ENCODE measurements at regions not wholly inside any gene's neighbourhood (a gene's known extent, or its start where the extent isn't known, plus 50 kb on each side); places are given as distances from the start of the nearest gene placed in this dataset.

DNA sequence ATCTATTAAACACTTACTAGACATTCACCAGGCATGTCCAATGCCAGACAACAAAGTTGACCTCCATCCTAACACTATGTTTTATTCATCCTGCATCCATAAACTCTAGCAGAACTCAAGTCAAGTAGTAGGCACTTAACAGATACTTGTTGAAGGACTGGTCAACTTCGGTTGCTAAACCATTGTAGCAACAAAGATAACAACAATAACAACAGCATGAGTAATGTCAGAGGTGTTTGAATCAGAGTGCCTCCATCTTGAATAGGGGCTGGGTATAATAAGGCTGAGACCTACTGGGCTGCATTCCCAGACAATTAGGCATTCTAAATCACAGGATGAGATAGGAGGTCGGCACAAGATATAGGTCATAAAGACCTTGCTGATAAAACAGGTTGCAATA is 180.5 kb upstream of the ZNF462 start:
- peaks cover 34% of the 10 kb centered on the region for H3K4me1 ChIP-seq (ENCODE audit: control insufficient read depth, insufficient read depth, low read length)
- no peak overlapping the region for H3K9ac ChIP-seq (ENCODE audit: low read depth, low read length)
- H3K27me3 ChIP-seq (ENCODE audit: control insufficient read depth, insufficient read depth, low read length): no peaks in the 10 kb centered on the region
- H3K9me3 ChIP-seq (ENCODE audit: control insufficient read depth, insufficient read depth, low read length): no peaks in the 10 kb centered on the region
- H3K36me3 ChIP-seq (ENCODE audit: control insufficient read depth, insufficient read depth, low read length): no peaks in the 10 kb centered on the region
- H3K4me3 ChIP-seq (ENCODE audit: low read depth, low read length): no peak overlapping the region
- H3K27ac ChIP-seq (ENCODE audit: low read depth, low read length): no peak overlapping the region

GRCh38 chr9:106683454-106683853 is 179.5 kb upstream of the ZNF462 start:
- Histone ChIP-seq H3K9me3 (ENCODE audit: control insufficient read depth, insufficient read depth, low read length) (no peaks in the 10 kb centered on the region), H3K36me3 (ENCODE audit: control insufficient read depth, insufficient read depth, low read length) (no peaks in the 10 kb centered on the region), H3K9ac (ENCODE audit: low read depth, low read length) (no peak overlapping the region), H3K4me3 (ENCODE audit: low read depth, low read length) (no peak overlapping the region), H3K27ac (ENCODE audit: low read depth, low read length) (no peak overlapping the region), H3K4me1 (ENCODE audit: control insufficient read depth, insufficient read depth, low read length) (peaks cover 24% of the 10 kb centered on the region), H3K27me3 (ENCODE audit: control insufficient read depth, insufficient read depth, low read length) (no peaks in the 10 kb centered on the region)

DNA sequence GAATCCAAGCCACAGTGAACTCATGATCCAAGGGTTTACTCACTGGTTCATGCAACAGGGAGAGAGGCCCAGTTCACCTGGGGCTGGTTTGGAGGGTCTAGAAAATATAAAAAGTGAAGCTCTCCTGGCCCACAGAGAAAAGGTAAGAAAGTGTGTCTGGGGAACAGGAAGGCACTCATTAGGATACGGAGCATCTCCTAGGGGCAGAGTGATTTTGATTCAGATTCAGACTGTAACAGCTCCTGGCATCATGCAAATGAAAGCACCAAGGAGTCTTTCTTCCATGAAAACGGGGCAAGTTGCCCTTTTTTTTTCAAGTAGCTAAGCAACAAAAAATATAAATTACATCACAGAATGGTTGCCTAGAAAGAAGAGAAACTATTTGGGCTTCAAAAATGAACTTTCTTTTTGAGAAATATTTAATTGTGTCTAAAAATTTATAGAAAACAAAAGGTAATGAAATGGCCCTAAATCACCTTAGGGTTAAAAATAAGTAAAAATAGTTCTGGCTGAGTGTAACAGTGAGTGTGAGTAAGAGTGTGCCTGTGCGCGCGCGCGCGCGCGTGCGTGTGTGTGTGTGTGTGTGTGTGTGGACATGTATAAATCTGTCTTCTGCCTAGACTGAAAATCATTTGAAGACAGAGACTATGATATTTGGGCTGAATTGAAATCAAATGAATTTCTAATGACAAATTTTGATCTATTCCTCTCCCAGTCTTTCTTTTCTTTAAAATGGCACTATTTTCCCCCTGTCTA is 177.8 kb upstream of the ZNF462 start:
- Histone ChIP-seq H3K27ac (ENCODE audit: low read depth, low read length) (peak overlapping the region; percentile 42), H3K9me3 (ENCODE audit: control insufficient read depth, insufficient read depth, low read length) (no peaks in the 10 kb centered on the region), H3K4me1 (ENCODE audit: control insufficient read depth, insufficient read depth, low read length) (peaks cover 17% of the 10 kb centered on the region), H3K9ac (ENCODE audit: low read depth, low read length) (no peak overlapping the region), H3K36me3 (ENCODE audit: control insufficient read depth, insufficient read depth, low read length) (no peaks in the 10 kb centered on the region), H3K27me3 (ENCODE audit: control insufficient read depth, insufficient read depth, low read length) (no peaks in the 10 kb centered on the region), H3K4me3 (ENCODE audit: low read depth, low read length) (no peak overlapping the region)

- no peak overlapping the region for H3K9ac ChIP-seq (ENCODE audit: low read depth, low read length)
- no peaks in the 10 kb centered on the region for H3K9me3 ChIP-seq (ENCODE audit: control insufficient read depth, insufficient read depth, low read length)
- H3K4me1 ChIP-seq (ENCODE audit: control insufficient read depth, insufficient read depth, low read length): peaks cover 21% of the 10 kb centered on the region
- H3K36me3 ChIP-seq (ENCODE audit: control insufficient read depth, insufficient read depth, low read length): no peaks in the 10 kb centered on the region
- no peaks in the 10 kb centered on the region for H3K27me3 ChIP-seq (ENCODE audit: control insufficient read depth, insufficient read depth, low read length)
- no peak overlapping the region for H3K4me3 ChIP-seq (ENCODE audit: low read depth, low read length)
- no peak overlapping the region for H3K27ac ChIP-seq (ENCODE audit: low read depth, low read length)
Observed at GRCh38 chr9:106689089-106689488, 173.9 kb upstream of the ZNF462 start.

DNA sequence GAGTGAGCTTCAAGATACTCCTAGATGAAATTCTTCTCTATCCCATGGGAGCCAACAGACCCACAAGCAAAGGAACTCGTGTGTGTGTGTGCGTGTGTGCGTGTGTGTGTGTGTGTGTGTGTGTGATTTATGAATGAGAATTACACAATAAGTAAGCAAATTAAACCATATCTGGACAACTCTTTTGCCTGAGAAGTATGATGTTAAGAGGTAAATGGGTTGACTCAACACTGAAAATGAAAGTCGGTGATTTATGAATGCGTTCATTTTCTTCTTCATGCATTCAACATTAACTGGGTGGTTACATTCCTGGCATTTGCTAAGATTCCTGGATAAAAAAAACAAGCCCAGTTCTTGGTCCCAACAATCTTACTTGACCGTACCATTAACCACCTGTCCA is 171.3 kb upstream of the ZNF462 start:
- Histone ChIP-seq H3K27me3 (ENCODE audit: control insufficient read depth, insufficient read depth, low read length) (no peaks in the 10 kb centered on the region), H3K4me1 (ENCODE audit: control insufficient read depth, insufficient read depth, low read length) (peaks cover 5% of the 10 kb centered on the region), H3K9ac (ENCODE audit: low read depth, low read length) (no peak overlapping the region), H3K27ac (ENCODE audit: low read depth, low read length) (no peak overlapping the region), H3K9me3 (ENCODE audit: control insufficient read depth, insufficient read depth, low read length) (no peaks in the 10 kb centered on the region), H3K4me3 (ENCODE audit: low read depth, low read length) (no peak overlapping the region), H3K36me3 (ENCODE audit: control insufficient read depth, insufficient read depth, low read length) (no peaks in the 10 kb centered on the region)

DNA sequence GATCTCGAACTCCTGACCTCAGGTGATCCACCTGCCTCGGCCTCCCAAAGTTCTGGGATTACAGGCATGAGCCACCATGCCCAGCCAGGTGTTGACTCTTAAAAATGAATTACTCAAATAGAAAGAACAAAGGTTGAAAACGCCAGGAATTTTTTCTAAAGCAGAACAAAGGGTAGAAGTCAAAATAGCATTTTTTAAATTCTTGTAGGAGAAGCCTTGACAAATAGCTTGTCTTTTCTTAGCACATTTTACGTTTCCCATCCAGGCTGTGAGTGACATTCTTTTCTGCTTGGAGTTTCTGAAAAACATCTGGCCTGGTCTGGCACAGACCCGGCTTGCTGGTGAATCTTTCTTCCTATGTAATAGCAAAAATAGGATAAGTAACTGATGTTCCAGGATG is 169.4 kb upstream of the ZNF462 start:
- no peaks in the 10 kb centered on the region for H3K9me3 ChIP-seq (ENCODE audit: control insufficient read depth, insufficient read depth, low read length)
- no peak overlapping the region for H3K4me3 ChIP-seq (ENCODE audit: low read depth, low read length)
- no peak overlapping the region for H3K27ac ChIP-seq (ENCODE audit: low read depth, low read length)
- peaks cover 9% of the 10 kb centered on the region for H3K4me1 ChIP-seq (ENCODE audit: control insufficient read depth, insufficient read depth, low read length)
- no peaks in the 10 kb centered on the region for H3K36me3 ChIP-seq (ENCODE audit: control insufficient read depth, insufficient read depth, low read length)
- H3K9ac ChIP-seq (ENCODE audit: low read depth, low read length): no peak overlapping the region
- H3K27me3 ChIP-seq (ENCODE audit: control insufficient read depth, insufficient read depth, low read length): no peaks in the 10 kb centered on the region

GRCh38 chr9:106696804-106697203 is 166.2 kb upstream of the ZNF462 start:
- no peaks in the 10 kb centered on the region for H3K27me3 ChIP-seq (ENCODE audit: control insufficient read depth, insufficient read depth, low read length)
- H3K9me3 ChIP-seq (ENCODE audit: control insufficient read depth, insufficient read depth, low read length): no peaks in the 10 kb centered on the region
- no peak overlapping the region for H3K27ac ChIP-seq (ENCODE audit: low read depth, low read length)
- H3K4me3 ChIP-seq (ENCODE audit: low read depth, low read length): no peak overlapping the region
- H3K36me3 ChIP-seq (ENCODE audit: control insufficient read depth, insufficient read depth, low read length): no peaks in the 10 kb centered on the region
- H3K4me1 ChIP-seq (ENCODE audit: control insufficient read depth, insufficient read depth, low read length): peaks cover 4% of the 10 kb centered on the region; the same call in 1 of the 2 replicates
- H3K9ac ChIP-seq (ENCODE audit: low read depth, low read length): no peak overlapping the region

- H3K36me3 ChIP-seq (ENCODE audit: control insufficient read depth, insufficient read depth, low read length): no peaks in the 10 kb centered on the region
- H3K27me3 ChIP-seq (ENCODE audit: control insufficient read depth, insufficient read depth, low read length): no peaks in the 10 kb centered on the region
- H3K9me3 ChIP-seq (ENCODE audit: control insufficient read depth, insufficient read depth, low read length): no peaks in the 10 kb centered on the region
- H3K4me3 ChIP-seq (ENCODE audit: low read depth, low read length): no peak overlapping the region
- peaks cover 4% of the 10 kb centered on the region; the same call in 1 of the 2 replicates for H3K4me1 ChIP-seq (ENCODE audit: control insufficient read depth, insufficient read depth, low read length)
- no peak overlapping the region for H3K9ac ChIP-seq (ENCODE audit: low read depth, low read length)
- no peak overlapping the region for H3K27ac ChIP-seq (ENCODE audit: low read depth, low read length)
Observed at GRCh38 chr9:106697390-106697749, 165.6 kb upstream of the ZNF462 start.

- Histone ChIP-seq H3K9ac (ENCODE audit: low read depth, low read length) (no peak overlapping the region), H3K9me3 (ENCODE audit: control insufficient read depth, insufficient read depth, low read length) (no peaks in the 10 kb centered on the region), H3K4me3 (ENCODE audit: low read depth, low read length) (no peak overlapping the region), H3K27me3 (ENCODE audit: control insufficient read depth, insufficient read depth, low read length) (no peaks in the 10 kb centered on the region), H3K27ac (ENCODE audit: low read depth, low read length) (no peak overlapping the region), H3K4me1 (ENCODE audit: control insufficient read depth, insufficient read depth, low read length) (peaks cover 4% of the 10 kb centered on the region; the same call in 1 of the 2 replicates), H3K36me3 (ENCODE audit: control insufficient read depth, insufficient read depth, low read length) (no peaks in the 10 kb centered on the region)
Observed at GRCh38 chr9:106697750-106698502, 165.0 kb upstream of the ZNF462 start.

DNA sequence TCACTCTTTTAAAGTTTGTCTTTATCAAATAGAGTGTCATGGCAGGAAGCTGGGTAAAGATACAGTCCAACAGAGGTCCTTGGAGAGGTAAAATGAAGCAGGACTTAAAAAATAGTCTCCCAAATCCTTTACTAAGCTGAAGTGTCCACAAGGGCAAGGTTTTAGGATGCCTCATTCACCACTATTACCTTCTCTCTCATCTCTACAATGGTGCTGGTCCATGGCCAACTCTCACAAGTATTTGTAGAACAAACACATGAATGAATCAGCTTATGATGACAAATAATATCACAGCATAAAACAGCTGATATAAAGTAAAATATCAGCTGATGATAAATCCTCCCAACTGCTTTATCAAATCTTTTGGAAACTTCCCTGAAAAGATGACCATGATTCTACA is 162.3 kb upstream of the ZNF462 start:
- Histone ChIP-seq H3K4me1 (ENCODE audit: control insufficient read depth, insufficient read depth, low read length) (peaks cover 10% of the 10 kb centered on the region; the same call in 1 of the 2 replicates), H3K36me3 (ENCODE audit: control insufficient read depth, insufficient read depth, low read length) (no peaks in the 10 kb centered on the region), H3K9ac (ENCODE audit: low read depth, low read length) (no peak overlapping the region)

GRCh38 chr9:106701611-106702010 is 161.4 kb upstream of the ZNF462 start:
- Histone ChIP-seq H3K4me3 (ENCODE audit: low read depth, low read length) (no peak overlapping the region), H3K9me3 (ENCODE audit: control insufficient read depth, insufficient read depth, low read length) (no peaks in the 10 kb centered on the region), H3K36me3 (ENCODE audit: control insufficient read depth, insufficient read depth, low read length) (no peaks in the 10 kb centered on the region), H3K27me3 (ENCODE audit: control insufficient read depth, insufficient read depth, low read length) (no peaks in the 10 kb centered on the region), H3K4me1 (ENCODE audit: control insufficient read depth, insufficient read depth, low read length) (peaks cover 10% of the 10 kb centered on the region; the same call in 1 of the 2 replicates), H3K9ac (ENCODE audit: low read depth, low read length) (no peak overlapping the region), H3K27ac (ENCODE audit: low read depth, low read length) (no peak overlapping the region)

More for the DNA sequence above, 162.3 kb upstream of the ZNF462 start:
- H3K9me3 ChIP-seq (ENCODE audit: control insufficient read depth, insufficient read depth, low read length): no peaks in the 10 kb centered on the region
- no peaks in the 10 kb centered on the region for H3K27me3 ChIP-seq (ENCODE audit: control insufficient read depth, insufficient read depth, low read length)
- H3K27ac ChIP-seq (ENCODE audit: low read depth, low read length): no peak overlapping the region
- H3K4me3 ChIP-seq (ENCODE audit: low read depth, low read length): no peak overlapping the region
